NB4 (cell line): ENCODE measurements at regions not wholly inside any gene's neighbourhood (a gene's known extent, or its start where the extent isn't known, plus 50 kb on each side); places are given as distances from the start of the nearest gene placed in this dataset.

Source experiments
- POLR2A ChIP-seq: IDR thresholded peaks from 2 replicates; pipeline ENCODE4 v1.6.1; 2011; ENCODE audit warnings: mild to moderate bottlenecking; ENCODE audit not compliant: insufficient read length; ENCODE audit errors: extremely low read depth
- TF ChIP-seq, protein P1 (sequence below): IDR thresholded peaks from one replicate; pipeline ENCODE4 v1.5.1; 2012; ENCODE audit warnings: low read depth, low read length
- TF ChIP-seq, protein P2 (sequence below): IDR thresholded peaks from 2 replicates; pipeline ENCODE4 v1.6.1; 2011; ENCODE audit warnings: low read depth, low read length

DNA sequence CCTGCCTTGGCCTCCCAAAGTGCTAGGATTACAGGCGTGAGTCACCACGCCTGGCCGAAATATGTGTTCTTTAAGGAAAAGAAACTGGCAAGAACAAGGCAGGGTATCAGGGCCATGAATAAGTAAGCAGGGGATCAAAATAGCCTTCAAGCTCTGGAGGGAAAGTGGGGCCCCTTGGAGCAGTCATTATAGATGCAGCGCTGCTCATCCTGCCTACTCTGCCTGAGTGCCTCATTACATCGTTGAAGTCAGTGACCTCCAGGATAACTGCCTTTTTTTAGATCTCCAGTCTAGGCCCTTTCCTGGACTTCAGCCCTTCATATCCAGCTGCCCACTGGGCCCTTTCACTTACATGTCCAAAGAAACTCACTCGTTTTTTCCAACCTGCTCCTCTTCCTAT is 69.8 kb upstream of the PPM1B start:
- TF ChIP-seq, protein P1, sequence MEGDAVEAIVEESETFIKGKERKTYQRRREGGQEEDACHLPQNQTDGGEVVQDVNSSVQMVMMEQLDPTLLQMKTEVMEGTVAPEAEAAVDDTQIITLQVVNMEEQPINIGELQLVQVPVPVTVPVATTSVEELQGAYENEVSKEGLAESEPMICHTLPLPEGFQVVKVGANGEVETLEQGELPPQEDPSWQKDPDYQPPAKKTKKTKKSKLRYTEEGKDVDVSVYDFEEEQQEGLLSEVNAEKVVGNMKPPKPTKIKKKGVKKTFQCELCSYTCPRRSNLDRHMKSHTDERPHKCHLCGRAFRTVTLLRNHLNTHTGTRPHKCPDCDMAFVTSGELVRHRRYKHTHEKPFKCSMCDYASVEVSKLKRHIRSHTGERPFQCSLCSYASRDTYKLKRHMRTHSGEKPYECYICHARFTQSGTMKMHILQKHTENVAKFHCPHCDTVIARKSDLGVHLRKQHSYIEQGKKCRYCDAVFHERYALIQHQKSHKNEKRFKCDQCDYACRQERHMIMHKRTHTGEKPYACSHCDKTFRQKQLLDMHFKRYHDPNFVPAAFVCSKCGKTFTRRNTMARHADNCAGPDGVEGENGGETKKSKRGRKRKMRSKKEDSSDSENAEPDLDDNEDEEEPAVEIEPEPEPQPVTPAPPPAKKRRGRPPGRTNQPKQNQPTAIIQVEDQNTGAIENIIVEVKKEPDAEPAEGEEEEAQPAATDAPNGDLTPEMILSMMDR = no peak
- no peak for TF ChIP-seq POLR2A
- TF ChIP-seq, protein P2, sequence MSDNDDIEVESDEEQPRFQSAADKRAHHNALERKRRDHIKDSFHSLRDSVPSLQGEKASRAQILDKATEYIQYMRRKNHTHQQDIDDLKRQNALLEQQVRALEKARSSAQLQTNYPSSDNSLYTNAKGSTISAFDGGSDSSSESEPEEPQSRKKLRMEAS = no peak
